Lower leg skin (tissue), 4 donors: ENCODE measurements at regions not wholly inside any gene's neighbourhood (a gene's known extent, or its start where the extent isn't known, plus 50 kb on each side); places are given as distances from the start of the nearest gene placed in this dataset.
"Not testable (repeated sequence)": the region's sequence is repeated elsewhere in the genome, so short reads cannot be mapped to it uniquely, and the experiment has no call there.

ENCODE experiments used
- DNase-seq, 2 donors: peaks; one replicate each; pipeline ENCODE4 v3.0.0-alpha.2; 2019; ENCODE audit warnings: low spot score in 2 of 2
- H3K4me3 ChIP-seq: fragments of 200-600 bp; sonication (generic); 2 replicates; pipeline ENCODE4 v1.5.1; 2017; ENCODE audit warnings: mild to moderate bottlenecking, low read depth; ENCODE audit not compliant: poor library complexity, severe bottlenecking
- CTCF ChIP-seq, 3 donors: fragments of 450-650 bp; IDR thresholded peaks; one replicate each; pipeline ENCODE4 v1.5.1; 2016; ENCODE audit warnings: antibody characterized with exemption in 3 of 3, mild to moderate bottlenecking in 3 of 3, moderate library complexity in 2 of 3
- POLR2A ChIP-seq, 2 donors: fragments of 450-650 bp; IDR thresholded peaks; one replicate each; pipeline ENCODE4 v1.6.1; 2016 to 2017; ENCODE audit warnings: antibody characterized with exemption in 2 of 2, mild to moderate bottlenecking in 1 of 2, moderate library complexity in 1 of 2
- WGBS, 2 donors: methylation state at CpG; one replicate each; pipeline ENCODE4 v1.1.5; 2018; 5-methylcytosine and 5-hydroxymethylcytosine counted together
- intact Hi-C: fragments of 100-400 bp; cut with DNase I; formaldehyde crosslinking; loops from one replicate; pipeline ENCODE4 v1.15.0; 2023; ENCODE audit warnings: low total_unique reads

- no CpG with 5 or more reads among the region's 4 CpGs for WGBS, 2 donors
- DNase-seq, H3K4me3 ChIP-seq, intact Hi-C loops: not testable (repeated sequence)
Observed at GRCh38 chr2:97431169-97431725, 158.4 kb downstream of the ANKRD36B start.

- no CpG with 5 or more reads among the region's 2 CpGs for whole genome bisulfite sequencing, 2 donors
- DNase-seq, intact Hi-C loops, H3K4me3 ChIP-seq: not testable (repeated sequence)
Observed at GRCh38 chr2:97422376-97422775, 167.3 kb downstream of the ANKRD36B start.

GRCh38 chr2:97406340-97406739 lies 183.3 kb downstream of the ANKRD36B start:
- intact Hi-C loops, DNase-seq, H3K4me3 ChIP-seq: not testable (repeated sequence)
- no CpG with 5 or more reads among the region's 2 CpGs for WGBS, 2 donors

- H3K4me3 ChIP-seq, DNase-seq, intact Hi-C loops: not testable (repeated sequence)
- no CpG with 5 or more reads among the region's 9 CpGs for WGBS, 2 donors
Observed at GRCh38 chr2:97405172-97405737, 184.4 kb downstream of the ANKRD36B start.

GRCh38 chr2:97402678-97403077 lies 187.0 kb downstream of the ANKRD36B start:
- no CpG with 5 or more reads among the region's 5 CpGs for WGBS, 2 donors

GRCh38 chr2:97395691-97396090 lies 194.0 kb downstream of the ANKRD36B start:
- DNase-seq, H3K4me3 ChIP-seq, intact Hi-C loops: not testable (repeated sequence)
- 20% methylated on average over 2 of the region's 4 CpGs; no CpG with 5 or more reads in 1 of the 2 donors for WGBS, 2 donors

More at GRCh38 chr2:97402678-97403077, 187.0 kb downstream of the ANKRD36B start:
- H3K4me3 ChIP-seq, DNase-seq, intact Hi-C loops: not testable (repeated sequence)

- DNase-seq, intact Hi-C loops, H3K4me3 ChIP-seq: not testable (repeated sequence)
- no CpG with 5 or more reads among the region's 4 CpGs for WGBS, 2 donors
Observed at GRCh38 chr2:97385803-97386202, 203.9 kb downstream of the ANKRD36B start.

GRCh38 chr2:97375913-97376312 lies 213.8 kb downstream of the ANKRD36B start:
- WGBS, 2 donors, result no CpG with 5 or more reads among the region's 4 CpGs
- intact Hi-C loops, DNase-seq, H3K4me3 ChIP-seq: not testable (repeated sequence)

- DNase-seq, H3K4me3 ChIP-seq, intact Hi-C loops: not testable (repeated sequence)
- no CpG with 5 or more reads among the region's 7 CpGs for WGBS, 2 donors
Observed at GRCh38 chr2:97374426-97374825, 215.3 kb downstream of the ANKRD36B start.

- H3K4me3 ChIP-seq, DNase-seq, intact Hi-C loops: not testable (repeated sequence)
- no CpG with 5 or more reads among the region's 4 CpGs for WGBS, 2 donors
Observed at GRCh38 chr2:97363159-97363558, 226.5 kb downstream of the ANKRD36B start.

- DNase-seq, result peak in 1 of 2 donors; percentile 50
- 67 to 69% methylated on average over 4 of the region's 5 CpGs for WGBS, 2 donors
- H3K4me3 ChIP-seq, result no peak overlapping the region
- intact Hi-C loops, result no loop called here
- TF ChIP-seq CTCF (IDR thresholded peaks at IDR 0.05) (no peak), POLR2A (IDR thresholded peaks at IDR 0.05) (no peak)
Observed at GRCh38 chr2:97359861-97360584, 229.7 kb downstream of the ANKRD36B start.
